ENCODE measurements at regions not wholly inside any gene's neighbourhood (a gene's known extent, or its start where the extent isn't known, plus 50 kb on each side); places are given as distances from the start of the nearest gene placed in this dataset.

DNA sequence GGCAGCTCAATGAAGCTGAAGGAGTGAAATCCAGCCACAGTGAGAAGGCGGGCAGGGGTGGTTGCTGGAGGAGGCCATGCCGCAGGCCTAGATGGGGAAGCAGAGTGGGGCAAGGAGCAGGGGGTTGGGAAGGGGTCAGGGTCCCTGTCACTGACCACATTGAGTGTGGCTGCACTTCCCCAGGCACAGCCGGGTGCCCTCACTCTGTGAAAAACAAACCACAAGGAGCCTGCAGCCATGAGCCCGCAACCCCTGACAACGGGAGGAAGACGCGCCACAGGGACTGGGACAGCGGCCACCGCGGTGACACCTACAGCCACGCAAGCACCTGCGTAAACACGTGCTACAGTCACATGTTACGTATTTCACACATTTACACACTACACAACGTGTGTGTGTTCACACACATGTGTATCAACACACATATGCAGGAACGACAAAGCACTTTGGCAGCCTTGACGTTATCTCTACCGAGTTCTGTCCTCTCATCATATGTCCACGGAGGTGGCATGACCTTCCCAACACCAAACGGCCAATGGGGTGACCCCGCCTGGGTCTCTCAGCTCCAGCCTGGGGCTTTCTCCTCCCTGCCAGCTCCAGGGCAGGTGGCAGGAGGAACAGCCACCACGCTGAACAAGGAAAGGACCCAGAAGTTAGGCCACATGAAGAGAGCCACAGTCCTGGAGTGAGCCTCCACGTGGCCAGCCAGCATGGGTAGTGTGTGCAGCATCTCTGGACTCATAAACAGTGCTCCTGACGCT, 137.6 kb upstream of the RPS6KA2 start:
- TF ChIP-seq, protein P1, sequence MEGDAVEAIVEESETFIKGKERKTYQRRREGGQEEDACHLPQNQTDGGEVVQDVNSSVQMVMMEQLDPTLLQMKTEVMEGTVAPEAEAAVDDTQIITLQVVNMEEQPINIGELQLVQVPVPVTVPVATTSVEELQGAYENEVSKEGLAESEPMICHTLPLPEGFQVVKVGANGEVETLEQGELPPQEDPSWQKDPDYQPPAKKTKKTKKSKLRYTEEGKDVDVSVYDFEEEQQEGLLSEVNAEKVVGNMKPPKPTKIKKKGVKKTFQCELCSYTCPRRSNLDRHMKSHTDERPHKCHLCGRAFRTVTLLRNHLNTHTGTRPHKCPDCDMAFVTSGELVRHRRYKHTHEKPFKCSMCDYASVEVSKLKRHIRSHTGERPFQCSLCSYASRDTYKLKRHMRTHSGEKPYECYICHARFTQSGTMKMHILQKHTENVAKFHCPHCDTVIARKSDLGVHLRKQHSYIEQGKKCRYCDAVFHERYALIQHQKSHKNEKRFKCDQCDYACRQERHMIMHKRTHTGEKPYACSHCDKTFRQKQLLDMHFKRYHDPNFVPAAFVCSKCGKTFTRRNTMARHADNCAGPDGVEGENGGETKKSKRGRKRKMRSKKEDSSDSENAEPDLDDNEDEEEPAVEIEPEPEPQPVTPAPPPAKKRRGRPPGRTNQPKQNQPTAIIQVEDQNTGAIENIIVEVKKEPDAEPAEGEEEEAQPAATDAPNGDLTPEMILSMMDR (conservative IDR thresholded peaks at IDR 0.05; ENCODE audit: low read length): no peak
- no peak for TF ChIP-seq EZH2phosphoT487 (IDR thresholded peaks at IDR 0.05; ENCODE audit: borderline replicate concordance)

Data from Loucy (cell line).